ENCODE measurements at regions not wholly inside any gene's neighbourhood (a gene's known extent, or its start where the extent isn't known, plus 50 kb on each side); places are given as distances from the start of the nearest gene placed in this dataset.

DNA sequence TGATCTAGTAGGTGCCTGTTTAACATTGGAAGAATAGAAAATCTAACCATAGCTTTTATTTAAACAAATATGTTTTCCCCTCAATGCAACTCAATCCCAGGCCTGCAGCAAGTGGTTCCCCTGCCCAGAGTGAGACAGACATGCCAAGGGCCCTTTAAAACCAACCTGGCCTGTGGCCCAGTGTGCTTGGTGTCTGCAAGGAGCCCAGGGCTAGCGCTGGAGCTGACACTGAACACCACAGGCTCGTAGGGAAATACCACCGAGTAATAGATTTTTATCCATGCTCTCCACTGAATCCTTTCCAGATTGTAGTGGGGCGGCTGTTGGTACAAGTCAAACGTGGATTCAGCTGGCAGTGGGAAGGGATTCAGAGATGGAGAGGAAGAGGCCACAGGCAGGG, 95.6 kb upstream of the NRXN3 start:
- DNase-seq (ENCODE audit: low read depth), result no peak

DNA sequence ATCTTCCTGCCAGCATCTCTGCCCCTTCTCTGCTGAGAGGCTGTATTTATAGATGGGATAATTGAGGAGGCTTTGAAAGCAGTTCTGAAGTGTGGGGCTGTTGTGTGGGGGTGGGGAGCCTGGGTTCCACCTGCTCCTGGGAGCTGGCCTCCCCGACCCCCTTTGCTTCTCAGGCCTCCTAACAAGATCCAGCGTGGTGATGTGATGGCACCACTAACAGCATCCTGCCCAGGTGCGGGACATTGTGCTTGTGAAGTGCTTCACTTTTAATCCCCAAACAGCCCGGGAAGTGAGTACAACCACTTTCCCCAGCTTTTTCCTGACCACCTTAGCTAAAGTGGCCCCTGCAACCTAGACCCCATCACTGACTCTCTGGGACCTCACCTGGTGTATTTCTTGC, 95.1 kb upstream of the NRXN3 start:
- DNase-seq (ENCODE audit: low read depth), result no peak

DNA sequence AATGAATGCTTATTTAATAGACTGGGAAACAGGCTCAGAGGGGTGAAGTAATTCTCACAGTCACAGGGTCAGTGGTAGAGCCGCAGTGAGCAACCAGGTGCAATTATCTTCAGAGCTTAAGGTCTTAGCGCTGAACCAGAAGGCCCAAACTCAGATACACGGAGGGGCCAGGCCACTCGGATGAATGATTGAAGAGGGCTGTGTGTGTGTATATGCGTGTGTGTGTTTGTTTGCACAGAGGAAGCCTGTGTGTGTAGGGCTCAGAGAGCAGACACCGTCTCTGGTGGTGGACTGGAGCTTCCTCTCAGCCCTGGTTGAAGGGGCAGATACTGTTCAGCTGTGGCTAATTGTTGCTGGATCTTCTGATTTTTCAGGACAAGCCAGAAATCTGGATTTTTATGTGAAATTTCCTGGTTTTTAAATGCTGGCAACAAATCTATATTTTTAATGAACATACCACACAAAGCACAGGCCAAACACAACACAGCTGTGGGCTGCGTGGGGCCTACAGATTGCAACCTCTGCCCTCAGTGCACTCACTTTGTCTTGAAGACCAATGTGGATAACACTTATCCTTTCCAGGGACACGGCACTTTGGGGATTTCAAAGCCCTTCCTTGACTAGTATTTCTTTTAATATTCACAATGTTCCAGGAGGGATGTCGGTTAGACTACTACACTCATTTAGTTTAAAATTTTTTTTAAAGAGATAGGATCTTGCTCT, 94.5 kb upstream of the NRXN3 start:
- no peak for DNase-seq (ENCODE audit: low read depth)

DNA sequence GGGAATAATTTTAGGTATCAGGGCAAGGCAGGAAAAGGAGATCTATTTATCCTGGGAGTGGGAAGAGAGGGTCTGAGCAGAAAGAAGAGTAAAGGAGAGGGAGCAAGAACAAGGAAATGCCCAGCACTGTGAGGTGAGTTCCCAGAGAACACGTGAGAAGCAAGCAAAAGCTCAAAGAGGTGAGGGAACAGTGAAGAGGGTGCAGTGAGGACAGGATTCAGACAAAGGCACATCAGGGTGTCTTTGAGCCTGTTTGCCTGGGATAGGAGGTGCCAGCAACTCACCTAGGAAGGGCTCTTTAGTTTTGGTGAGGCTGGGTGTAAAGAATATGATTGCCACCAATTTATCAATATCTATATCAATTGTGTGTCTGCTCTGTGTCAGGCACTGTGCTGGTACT, 88.9 kb upstream of the NRXN3 start:
- DNase-seq (ENCODE audit: low read depth), result no peak

DNA sequence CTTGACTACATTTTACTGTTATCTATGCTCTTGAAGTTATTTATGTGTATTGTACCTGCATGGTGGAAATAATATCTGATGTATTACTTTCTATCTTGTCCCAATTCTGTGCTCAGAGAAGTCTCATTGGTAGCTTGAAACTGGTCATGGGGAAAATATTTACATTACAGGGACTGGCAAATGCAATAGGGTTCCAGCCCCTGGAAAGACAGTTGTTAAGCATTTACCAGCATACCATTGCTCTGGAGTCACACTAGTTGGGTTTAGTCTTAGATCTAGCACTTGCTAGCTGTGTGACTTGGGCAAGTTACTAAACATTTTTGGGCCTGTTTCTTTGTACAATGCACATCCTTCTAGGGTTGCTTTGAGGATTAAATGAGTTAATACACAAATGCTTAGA, 86.3 kb upstream of the NRXN3 start:
- no peak for DNase-seq (ENCODE audit: low read depth)

DNA sequence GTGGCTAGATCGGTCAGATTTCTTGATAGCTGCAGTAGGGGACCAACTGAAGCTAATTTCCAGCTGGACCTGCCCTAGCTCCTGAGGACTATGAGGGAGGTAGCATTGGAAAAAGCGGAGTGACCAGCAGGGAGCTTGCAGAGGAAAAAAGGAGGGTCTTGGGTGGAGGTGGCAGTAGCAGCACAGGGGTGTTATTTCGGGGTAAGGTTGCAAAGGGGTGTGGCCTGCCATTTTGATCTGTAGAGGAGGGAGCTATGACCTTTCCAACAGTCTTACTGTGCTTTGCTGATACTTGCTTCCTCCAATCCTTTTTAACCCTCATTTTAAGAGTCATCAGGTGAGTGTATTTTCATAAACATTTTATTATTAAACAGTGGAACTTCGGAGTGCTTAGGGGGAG, 83.8 kb upstream of the NRXN3 start:
- no peak for DNase-seq (ENCODE audit: low read depth)

DNA sequence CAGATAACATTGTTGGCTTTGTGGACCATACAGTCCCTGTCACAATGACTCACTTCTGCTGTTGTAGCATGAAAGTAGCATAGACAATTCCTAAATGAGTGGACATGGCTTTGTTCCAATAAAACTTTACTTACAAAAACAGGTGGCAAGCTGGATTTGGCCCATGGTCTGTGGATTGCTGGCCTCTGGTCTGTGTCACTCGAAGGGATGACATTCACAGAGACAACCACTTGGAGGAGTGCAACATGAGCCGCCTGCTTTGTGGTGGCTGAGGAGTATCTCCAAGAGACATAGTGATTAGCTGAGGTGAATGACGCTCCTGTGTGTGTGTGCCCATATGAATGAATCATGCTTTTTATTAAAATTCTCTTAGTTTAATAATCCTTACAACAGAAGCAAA, 81.3 kb upstream of the NRXN3 start:
- DNase-seq (ENCODE audit: low read depth), result no peak

DNA sequence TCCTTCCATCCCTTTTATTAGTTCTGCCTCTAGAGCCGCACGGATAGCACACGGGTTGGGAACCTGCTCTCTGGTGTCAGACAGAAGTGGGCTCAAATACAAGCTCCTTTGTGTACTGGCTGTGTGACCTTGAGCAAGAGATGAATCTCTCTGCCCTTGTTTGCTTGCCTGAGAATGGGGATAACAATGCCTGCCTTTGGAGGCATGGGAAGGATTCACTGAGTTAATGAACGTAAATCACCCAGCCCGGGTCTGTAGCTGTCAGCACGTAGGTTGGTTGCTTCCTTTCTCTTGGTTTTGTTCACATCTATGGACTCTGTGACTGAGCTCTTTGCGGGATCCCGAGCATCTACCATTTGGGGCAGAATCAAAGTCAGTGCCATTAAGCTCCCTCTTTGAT, 79.3 kb upstream of the NRXN3 start:
- DNase-seq (ENCODE audit: low read depth), result no peak

DNA sequence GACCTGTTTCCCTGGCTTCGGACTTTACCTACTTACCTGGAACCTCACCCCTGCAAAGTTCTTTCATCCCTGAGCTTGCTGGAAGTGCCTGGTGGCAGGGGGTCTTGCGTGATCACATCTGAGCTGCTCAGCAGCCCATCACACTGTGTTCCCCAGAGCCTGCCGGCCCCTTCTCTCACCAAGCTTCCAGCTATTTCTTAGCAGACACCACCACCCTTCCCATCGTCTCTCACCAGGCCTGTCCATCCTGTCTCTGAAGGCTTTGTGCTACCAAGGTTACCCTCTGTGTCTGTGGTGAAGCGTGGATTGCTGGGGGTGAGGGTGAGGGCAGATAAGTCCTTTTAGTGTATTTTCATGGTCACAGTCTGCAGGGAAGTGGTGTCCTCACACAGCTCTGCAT, 78.8 kb upstream of the NRXN3 start:
- no peak for DNase-seq (ENCODE audit: low read depth)

DNA sequence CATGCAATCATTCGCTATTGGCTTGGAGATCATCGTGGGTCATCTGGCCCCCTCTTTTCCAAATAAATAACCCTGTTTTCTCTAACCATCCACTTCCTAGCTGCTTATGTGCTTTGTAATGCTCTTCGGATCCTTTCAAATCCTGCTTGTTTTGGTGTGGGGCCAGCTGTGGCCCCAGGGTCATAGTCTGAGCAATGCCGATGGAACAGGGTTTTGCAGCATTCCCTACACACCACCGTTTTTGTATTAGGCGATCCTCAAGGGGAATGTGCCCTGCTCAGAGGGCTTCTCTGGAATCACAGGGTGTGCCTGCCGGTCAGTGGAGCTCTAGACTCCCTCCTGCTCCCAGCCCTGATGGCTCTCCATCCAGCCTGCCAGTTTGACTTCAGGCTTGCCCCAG, 78.1 kb upstream of the NRXN3 start:
- no peak for DNase-seq (ENCODE audit: low read depth)

DNA sequence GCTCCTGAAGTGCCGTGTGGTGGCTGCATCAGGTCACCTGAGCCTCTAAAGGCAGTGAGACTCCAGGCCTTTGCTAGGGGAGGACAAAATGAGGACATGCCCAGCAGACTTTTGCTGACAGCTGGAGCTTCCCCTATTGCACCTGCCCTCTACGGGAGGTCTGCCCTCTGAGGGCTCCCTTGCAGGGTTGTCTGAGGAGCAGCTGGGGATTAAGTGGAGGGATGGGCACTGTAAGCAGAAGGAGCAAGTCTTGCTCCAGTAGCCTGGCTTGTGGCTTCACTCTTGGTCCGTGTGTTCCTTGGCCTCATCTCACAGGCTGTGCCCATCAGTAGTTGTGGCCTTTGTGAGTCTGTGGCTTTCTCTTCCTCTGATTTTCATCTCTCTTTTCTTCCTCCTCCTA, 66.9 kb upstream of the NRXN3 start:
- no peak for DNase-seq (ENCODE audit: low read depth)

DNA sequence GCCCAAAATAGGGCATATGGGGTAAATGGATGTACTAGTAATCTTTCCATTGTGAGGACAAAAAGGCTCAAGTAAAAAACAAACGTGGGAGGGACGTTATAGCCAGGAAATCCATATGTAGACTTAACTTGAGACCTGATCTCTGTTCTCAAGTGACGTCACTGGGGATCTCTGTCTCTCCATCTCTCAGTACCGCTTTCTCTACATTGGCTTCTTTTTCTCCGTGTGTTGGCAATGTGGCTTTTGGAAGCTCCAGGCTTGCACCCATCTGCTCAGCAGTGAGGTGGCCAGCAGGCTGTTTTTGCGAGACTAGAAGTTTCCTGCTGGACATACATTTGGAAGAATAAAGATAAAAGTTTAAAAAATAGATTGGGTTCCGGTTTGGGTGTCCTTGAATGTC, 66.0 kb upstream of the NRXN3 start:
- DNase-seq (ENCODE audit: low read depth), result no peak

DNA sequence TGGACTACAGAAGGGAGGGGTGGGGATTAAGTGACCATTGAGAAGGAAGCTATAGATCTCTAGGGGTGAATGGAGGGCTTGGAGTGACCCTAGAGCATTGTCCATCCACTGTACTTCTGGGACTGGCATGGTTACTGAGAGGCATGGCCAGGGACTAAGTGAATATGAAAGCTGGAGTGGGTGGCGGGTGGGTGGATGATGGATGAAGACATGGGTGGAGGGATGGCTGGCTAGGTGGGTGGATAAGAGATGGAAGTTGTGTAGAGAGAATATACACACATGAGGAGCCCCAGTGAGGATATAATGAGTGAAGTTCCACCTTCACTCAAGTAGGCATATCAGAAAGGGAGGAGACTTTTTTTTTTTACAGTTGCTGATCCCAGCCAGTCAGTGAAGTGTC, 65.5 kb upstream of the NRXN3 start:
- DNase-seq (ENCODE audit: low read depth), result no peak

DNA sequence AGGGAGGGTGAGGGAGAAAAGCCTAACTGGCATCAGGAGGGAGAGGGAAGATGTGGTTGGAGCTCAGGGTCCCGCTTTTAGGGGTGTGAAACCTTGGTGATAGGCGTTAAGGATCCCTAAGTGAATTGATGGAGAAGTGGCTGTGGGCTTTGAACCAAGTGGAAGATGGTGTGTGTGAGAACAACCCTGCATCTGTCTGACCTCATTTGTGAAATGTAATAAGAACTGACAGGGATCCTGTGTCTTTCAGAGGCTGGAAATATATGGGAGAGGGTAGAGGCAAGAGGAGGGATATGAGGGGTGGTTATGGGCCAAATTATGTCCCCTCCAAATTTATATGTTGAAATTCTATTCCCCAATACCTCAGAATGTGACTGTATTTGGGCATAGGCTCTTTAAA, 63.8 kb upstream of the NRXN3 start:
- DNase-seq (ENCODE audit: low read depth), result no peak

DNA sequence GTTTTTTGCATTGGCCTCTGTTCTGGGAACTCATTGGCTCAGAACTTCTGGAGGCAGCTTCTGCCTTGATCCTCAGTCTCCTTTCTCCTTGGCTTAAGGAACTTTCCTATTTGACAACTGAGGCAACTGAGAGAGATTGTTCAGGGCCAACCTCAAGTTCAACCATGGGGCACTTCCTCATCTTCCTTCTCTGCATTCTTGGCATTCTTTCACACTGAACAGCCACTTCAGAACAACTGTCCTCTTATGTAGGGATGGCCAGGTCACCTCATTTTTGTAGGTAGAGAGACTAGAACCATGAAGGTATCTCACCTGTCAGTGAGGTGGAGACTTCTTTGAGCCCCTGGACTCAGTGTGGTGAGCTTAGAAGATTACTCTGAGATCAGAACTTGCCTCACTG, 63.0 kb upstream of the NRXN3 start:
- DNase-seq (ENCODE audit: low read depth), result no peak

DNA sequence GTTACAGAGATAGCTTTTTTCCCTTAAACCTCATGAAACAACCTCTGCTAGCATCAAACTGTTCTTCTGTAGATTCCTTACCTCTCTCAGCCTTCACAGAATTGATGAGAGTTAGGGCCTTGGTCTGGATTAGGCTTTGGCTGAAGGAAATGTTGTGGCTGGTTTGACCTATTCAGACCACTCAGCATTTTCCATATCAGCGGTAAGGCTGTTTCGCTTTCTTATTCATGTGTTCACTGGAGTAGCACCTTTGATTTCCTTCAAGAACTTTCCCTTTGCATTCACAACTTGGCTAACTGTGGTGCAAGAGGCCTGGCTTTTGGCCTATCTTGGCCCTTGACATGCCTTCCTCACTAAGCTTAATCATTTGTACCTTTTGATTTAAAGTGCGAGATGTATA, 50.7 kb upstream of the NRXN3 start:
- no peak for DNase-seq (ENCODE audit: low read depth)
